ENCODE measurements at regions not wholly inside any gene's neighbourhood (a gene's known extent, or its start where the extent isn't known, plus 50 kb on each side); places are given as distances from the start of the nearest gene placed in this dataset.

GRCh38 chr13:30128095-30128494, 179.3 kb downstream of the KATNAL1 start:
- no peaks in the 10 kb centered on the region for H4K20me1 ChIP-seq (ENCODE audit: insufficient read depth, low read length)
- H3K4me3 ChIP-seq (ENCODE audit: low read length): no peak overlapping the region
- H3K9me3 ChIP-seq (ENCODE audit: insufficient read depth, low read length): no peaks in the 10 kb centered on the region
- H3K27ac ChIP-seq (ENCODE audit: low read length): no peak overlapping the region
- no peaks in the 10 kb centered on the region for H3K27me3 ChIP-seq (ENCODE audit: low read depth, low read length)
- H3K79me2 ChIP-seq (ENCODE audit: low read length): no peaks in the 10 kb centered on the region
- TF ChIP-seq EZH2phosphoT487 (IDR thresholded peaks at IDR 0.05; ENCODE audit: low read depth) (no peak), CTCF (IDR thresholded peaks at IDR 0.05; ENCODE audit: low read depth, low read length) (no peak)
- no peak overlapping the region for H2AFZ ChIP-seq (ENCODE audit: low read depth, low read length)
- no peaks in the 10 kb centered on the region for H3K36me3 ChIP-seq (replicated peaks; ENCODE audit: low read depth, low read length)
- H3K4me1 ChIP-seq (ENCODE audit: low read length): peaks cover 7% of the 10 kb centered on the region
- no peak overlapping the region for H3K4me2 ChIP-seq (ENCODE audit: low read length)
- H3K9ac ChIP-seq (ENCODE audit: low read length): no peak overlapping the region

- Histone ChIP-seq H3K27ac (ENCODE audit: low read length) (no peak overlapping the region), H2AFZ (ENCODE audit: low read depth, low read length) (no peak overlapping the region), H4K20me1 (ENCODE audit: insufficient read depth, low read length) (no peaks in the 10 kb centered on the region), H3K79me2 (ENCODE audit: low read length) (no peaks in the 10 kb centered on the region), H3K27me3 (ENCODE audit: low read depth, low read length) (no peaks in the 10 kb centered on the region), H3K9ac (ENCODE audit: low read length) (no peak overlapping the region), H3K36me3 (replicated peaks; ENCODE audit: low read depth, low read length) (no peaks in the 10 kb centered on the region), H3K4me3 (ENCODE audit: low read length) (no peak overlapping the region), H3K9me3 (ENCODE audit: insufficient read depth, low read length) (no peaks in the 10 kb centered on the region), H3K4me2 (ENCODE audit: low read length) (no peak overlapping the region), H3K4me1 (ENCODE audit: low read length) (peaks cover 8% of the 10 kb centered on the region)
- TF ChIP-seq EZH2phosphoT487 (IDR thresholded peaks at IDR 0.05; ENCODE audit: low read depth) (no peak), CTCF (IDR thresholded peaks at IDR 0.05; ENCODE audit: low read depth, low read length) (no peak)
Measured at GRCh38 chr13:30126903-30127428, 180.4 kb downstream of the KATNAL1 start.

GRCh38 chr13:30125422-30126073, 181.8 kb downstream of the KATNAL1 start:
- Histone ChIP-seq H3K79me2 (ENCODE audit: low read length) (no peaks in the 10 kb centered on the region), H3K9ac (ENCODE audit: low read length) (no peak overlapping the region), H3K27ac (ENCODE audit: low read length) (no peak overlapping the region), H3K4me3 (ENCODE audit: low read length) (no peak overlapping the region), H3K27me3 (ENCODE audit: low read depth, low read length) (no peaks in the 10 kb centered on the region), H4K20me1 (ENCODE audit: insufficient read depth, low read length) (no peaks in the 10 kb centered on the region), H3K36me3 (replicated peaks; ENCODE audit: low read depth, low read length) (no peaks in the 10 kb centered on the region), H3K9me3 (ENCODE audit: insufficient read depth, low read length) (no peaks in the 10 kb centered on the region), H3K4me1 (ENCODE audit: low read length) (peaks cover 22% of the 10 kb centered on the region), H2AFZ (ENCODE audit: low read depth, low read length) (no peak overlapping the region), H3K4me2 (ENCODE audit: low read length) (no peak overlapping the region)
- no peak for TF ChIP-seq CTCF (IDR thresholded peaks at IDR 0.05; ENCODE audit: low read depth, low read length)
- TF ChIP-seq EZH2phosphoT487 (IDR thresholded peaks at IDR 0.05; ENCODE audit: low read depth): no peak

GRCh38 chr13:30124131-30124768, 183.1 kb downstream of the KATNAL1 start:
- no peaks in the 10 kb centered on the region for H3K79me2 ChIP-seq (ENCODE audit: low read length)
- H3K36me3 ChIP-seq (replicated peaks; ENCODE audit: low read depth, low read length): no peaks in the 10 kb centered on the region
- no peak overlapping the region for H2AFZ ChIP-seq (ENCODE audit: low read depth, low read length)
- H4K20me1 ChIP-seq (ENCODE audit: insufficient read depth, low read length): no peaks in the 10 kb centered on the region
- H3K4me3 ChIP-seq (ENCODE audit: low read length): no peak overlapping the region
- no peaks in the 10 kb centered on the region for H3K27me3 ChIP-seq (ENCODE audit: low read depth, low read length)
- no peak for TF ChIP-seq CTCF (IDR thresholded peaks at IDR 0.05; ENCODE audit: low read depth, low read length)
- no peak overlapping the region for H3K9ac ChIP-seq (ENCODE audit: low read length)
- H3K27ac ChIP-seq (ENCODE audit: low read length): no peak overlapping the region
- no peak overlapping the region for H3K4me2 ChIP-seq (ENCODE audit: low read length)
- H3K4me1 ChIP-seq (ENCODE audit: low read length): peaks cover 35% of the 10 kb centered on the region
- no peaks in the 10 kb centered on the region for H3K9me3 ChIP-seq (ENCODE audit: insufficient read depth, low read length)
